Ishikawa (cell line): ENCODE measurements at regions not wholly inside any gene's neighbourhood (a gene's known extent, or its start where the extent isn't known, plus 50 kb on each side); places are given as distances from the start of the nearest gene placed in this dataset.

Experiments used
- CEBPB ChIP-seq: IDR thresholded peaks from 2 replicates; pipeline ENCODE4 v1.6.1; 2012
- CREB1 ChIP-seq: IDR thresholded peaks from 2 replicates; pipeline ENCODE4 v1.6.1; 2012; ENCODE audit warnings: low read depth
- EGR1 ChIP-seq: IDR thresholded peaks from 2 replicates; pipeline ENCODE4 v1.6.1; 2012
- EP300 ChIP-seq: IDR thresholded peaks from 2 replicates; pipeline ENCODE4 v1.6.1; 2012; ENCODE audit warnings: borderline replicate concordance
- FOXM1 ChIP-seq: IDR thresholded peaks from 2 replicates; pipeline ENCODE4 v1.6.1; 2012; ENCODE audit warnings: low read depth, borderline replicate concordance
- MAX ChIP-seq: IDR thresholded peaks from 2 replicates; pipeline ENCODE4 v1.6.1; 2012
- NFIC ChIP-seq: IDR thresholded peaks from 2 replicates; pipeline ENCODE4 v1.6.1; 2012
- RAD21 ChIP-seq: IDR thresholded peaks from 2 replicates; pipeline ENCODE4 v1.6.1; 2012; ENCODE audit warnings: low read depth
- REST ChIP-seq: IDR thresholded peaks from 2 replicates; pipeline ENCODE4 v1.6.1; 2012; ENCODE audit warnings: low read depth, mild to moderate bottlenecking
- TAF1 ChIP-seq: IDR thresholded peaks from 2 replicates; pipeline ENCODE4 v1.6.1; 2012; ENCODE audit warnings: low read depth, mild to moderate bottlenecking
- TCF12 ChIP-seq: IDR thresholded peaks from 2 replicates; pipeline ENCODE4 v1.6.1; 2012; ENCODE audit warnings: low read depth
- TEAD4 ChIP-seq: IDR thresholded peaks from 2 replicates; pipeline ENCODE4 v1.6.1; 2012
- USF1 ChIP-seq: IDR thresholded peaks from 2 replicates; pipeline ENCODE4 v1.6.1; 2012
- YY1 ChIP-seq: IDR thresholded peaks from 2 replicates; pipeline ENCODE4 v1.6.1; 2012; ENCODE audit warnings: low read depth
- ZBTB7A ChIP-seq: IDR thresholded peaks from 2 replicates; pipeline ENCODE4 v1.6.1; 2012; ENCODE audit warnings: low read depth

GRCh38 chr5:136528481-136529030 is 163.2 kb upstream of the TRPC7 start:
- TF ChIP-seq TCF12 = no peak
- no peak for TF ChIP-seq NFIC
- TF ChIP-seq MAX = no peak
- no peak for TF ChIP-seq EGR1
- TF ChIP-seq TEAD4 = no peak
- no peak for TF ChIP-seq FOXM1
- TF ChIP-seq CEBPB = no peak
- TF ChIP-seq TAF1 = no peak
- TF ChIP-seq CREB1 = no peak
- no peak for TF ChIP-seq YY1
- TF ChIP-seq USF1 = no peak
- no peak for TF ChIP-seq ZBTB7A
- TF ChIP-seq RAD21 = no peak
- TF ChIP-seq REST = no peak
- no peak for TF ChIP-seq EP300

- TF ChIP-seq USF1 = no peak
- no peak for TF ChIP-seq EP300
- TF ChIP-seq TCF12 = no peak
- no peak for TF ChIP-seq EGR1
- no peak for TF ChIP-seq REST
- TF ChIP-seq FOXM1 = no peak
- no peak for TF ChIP-seq RAD21
- TF ChIP-seq MAX = no peak
- no peak for TF ChIP-seq TAF1
- TF ChIP-seq NFIC = no peak
- no peak for TF ChIP-seq CREB1
- no peak for TF ChIP-seq YY1
- no peak for TF ChIP-seq TEAD4
- no peak for TF ChIP-seq CEBPB
- no peak for TF ChIP-seq ZBTB7A
Observed at GRCh38 chr5:136527311-136527710, 162.0 kb upstream of the TRPC7 start.

GRCh38 chr5:136526791-136527190 is 161.4 kb upstream of the TRPC7 start:
- TF ChIP-seq TCF12 (no peak), CEBPB (no peak), USF1 (no peak), EP300 (no peak), YY1 (no peak), EGR1 (no peak)

- TF ChIP-seq YY1 (no peak), RAD21 (no peak), NFIC (no peak), FOXM1 (no peak), CEBPB (no peak), EP300 (no peak), TAF1 (no peak), ZBTB7A (no peak), MAX (no peak), REST (no peak), CREB1 (no peak), USF1 (no peak), TEAD4 (no peak), TCF12 (no peak), EGR1 (no peak)
Observed at GRCh38 chr5:136526021-136526420, 160.7 kb upstream of the TRPC7 start.
